ENCODE measurements at regions not wholly inside any gene's neighbourhood (a gene's known extent, or its start where the extent isn't known, plus 50 kb on each side); places are given as distances from the start of the nearest gene placed in this dataset.
"Not testable (repeated sequence)": the region's sequence is repeated elsewhere in the genome, so short reads cannot be mapped to it uniquely, and the experiment has no call there.

- no peak for TF ChIP-seq CTCF (conservative IDR thresholded peaks at IDR 0.05; ENCODE audit: low read depth, low read length)
- Histone ChIP-seq H3K36me3 (ENCODE audit: insufficient read depth) (no peaks in the 10 kb centered on the region), H3K27ac (no peak overlapping the region), H4K20me1 (ENCODE audit: insufficient read depth) (no peaks in the 10 kb centered on the region), H3K27me3 (ENCODE audit: insufficient read depth, low read depth) (no peaks in the 10 kb centered on the region), H3K4me3 (IDR thresholded peaks at IDR 0.05; ENCODE audit: insufficient read depth, low read depth, low read length) (no peak overlapping the region), H3K9ac (no peak overlapping the region), H3K4me2 (no peak overlapping the region), H3K79me2 (ENCODE audit: insufficient read depth, low read depth) (no peaks in the 10 kb centered on the region), H3K4me1 (ENCODE audit: low read depth, poor library complexity, severe bottlenecking) (no peaks in the 10 kb centered on the region), H2AFZ (ENCODE audit: low read depth) (no peak overlapping the region)
Measured at GRCh38 chr14:43341921-43342320, 1165.2 kb downstream of the FSCB start.

GRCh38 chr14:43338713-43339112 is 1168.4 kb downstream of the FSCB start:
- Histone ChIP-seq H3K4me2 (no peak overlapping the region), H3K4me3 (IDR thresholded peaks at IDR 0.05; ENCODE audit: insufficient read depth, low read depth, low read length) (no peak overlapping the region), H2AFZ (ENCODE audit: low read depth) (no peak overlapping the region), H3K9ac (no peak overlapping the region), H4K20me1 (ENCODE audit: insufficient read depth) (no peaks in the 10 kb centered on the region), H3K36me3 (ENCODE audit: insufficient read depth) (no peaks in the 10 kb centered on the region), H3K79me2 (ENCODE audit: insufficient read depth, low read depth) (no peaks in the 10 kb centered on the region), H3K4me1 (ENCODE audit: low read depth, poor library complexity, severe bottlenecking) (no peaks in the 10 kb centered on the region), H3K27me3 (ENCODE audit: insufficient read depth, low read depth) (no peaks in the 10 kb centered on the region), H3K27ac (no peak overlapping the region)
- no peak for TF ChIP-seq CTCF (conservative IDR thresholded peaks at IDR 0.05; ENCODE audit: low read depth, low read length)

- Histone ChIP-seq H3K4me1 (ENCODE audit: low read depth, poor library complexity, severe bottlenecking) (no peaks in the 10 kb centered on the region), H3K4me3 (IDR thresholded peaks at IDR 0.05; ENCODE audit: insufficient read depth, low read depth, low read length) (no peak overlapping the region), H3K9ac (no peak overlapping the region), H3K4me2 (no peak overlapping the region), H4K20me1 (ENCODE audit: insufficient read depth) (no peaks in the 10 kb centered on the region), H3K79me2 (ENCODE audit: insufficient read depth, low read depth) (no peaks in the 10 kb centered on the region), H3K27me3 (ENCODE audit: insufficient read depth, low read depth) (no peaks in the 10 kb centered on the region), H3K27ac (no peak overlapping the region), H3K36me3 (ENCODE audit: insufficient read depth) (no peaks in the 10 kb centered on the region), H2AFZ (ENCODE audit: low read depth) (no peak overlapping the region)
- TF ChIP-seq CTCF (conservative IDR thresholded peaks at IDR 0.05; ENCODE audit: low read depth, low read length): no peak
Measured at GRCh38 chr14:43336351-43336750, 1170.7 kb downstream of the FSCB start.

GRCh38 chr14:43326501-43327407 is 1180.3 kb downstream of the FSCB start:
- H3K79me2 ChIP-seq (ENCODE audit: insufficient read depth, low read depth); H3K9ac ChIP-seq; H3K4me2 ChIP-seq; H3K4me3 ChIP-seq (IDR thresholded peaks at IDR 0.05; ENCODE audit: insufficient read depth, low read depth, low read length); H3K4me1 ChIP-seq (ENCODE audit: low read depth, poor library complexity, severe bottlenecking); H3K27ac ChIP-seq; H2AFZ ChIP-seq (ENCODE audit: low read depth); H3K36me3 ChIP-seq (ENCODE audit: insufficient read depth); H4K20me1 ChIP-seq (ENCODE audit: insufficient read depth); H3K27me3 ChIP-seq (ENCODE audit: insufficient read depth, low read depth): not testable (repeated sequence)

- TF ChIP-seq CTCF (conservative IDR thresholded peaks at IDR 0.05; ENCODE audit: low read depth, low read length): no peak
- Histone ChIP-seq H3K4me3 (IDR thresholded peaks at IDR 0.05; ENCODE audit: insufficient read depth, low read depth, low read length) (no peak overlapping the region), H2AFZ (ENCODE audit: low read depth) (no peak overlapping the region), H4K20me1 (ENCODE audit: insufficient read depth) (no peaks in the 10 kb centered on the region), H3K4me1 (ENCODE audit: low read depth, poor library complexity, severe bottlenecking) (no peaks in the 10 kb centered on the region), H3K4me2 (no peak overlapping the region), H3K36me3 (ENCODE audit: insufficient read depth) (no peaks in the 10 kb centered on the region), H3K9ac (no peak overlapping the region), H3K27me3 (ENCODE audit: insufficient read depth, low read depth) (no peaks in the 10 kb centered on the region), H3K27ac (no peak overlapping the region), H3K79me2 (ENCODE audit: insufficient read depth, low read depth) (no peaks in the 10 kb centered on the region)
Measured at GRCh38 chr14:43316427-43316826, 1190.7 kb downstream of the FSCB start.

Data from KMS-11 (cell line).